Natural killer cell (primary cell): ENCODE measurements at regions not wholly inside any gene's neighbourhood (a gene's known extent, or its start where the extent isn't known, plus 50 kb on each side); places are given as distances from the start of the nearest gene placed in this dataset.
"Not testable (repeated sequence)": the region's sequence is repeated elsewhere in the genome, so short reads cannot be mapped to it uniquely, and the experiment has no call there.

Experiments
- ATAC-seq, 3 donors: fragments of 150-1000 bp in 2 of 3; fragments of 200-7000 bp in 1 of 3; cut with Tn5 transposase; 1 replicate in 1 of 3; 2 replicates in 2 of 3; pipeline ENCODE4 v1.10.0; 2021; ENCODE audit warnings: mild to moderate bottlenecking in 2 of 3, moderate library complexity in 2 of 3
- DNase-seq, 2 donors: peaks; one replicate each; pipeline versions ENCODE4 v3.0.0 to v3.0.0-alpha.2; 2013 to 2021; ENCODE audit warnings: mixed read lengths in 1 of 2
- H3K27ac ChIP-seq: one replicate; pipeline ENCODE4 v1.5.1; 2013; ENCODE audit warnings: mild to moderate bottlenecking, low read length
- H3K27me3 ChIP-seq: one replicate; pipeline ENCODE4 v1.6.1; 2013; ENCODE audit warnings: low read length; ENCODE audit not compliant: control insufficient read depth, insufficient read depth
- H3K36me3 ChIP-seq: one replicate; pipeline ENCODE4 v1.6.1; 2013; ENCODE audit warnings: low read length; ENCODE audit not compliant: control insufficient read depth, insufficient read depth
- H3K4me1 ChIP-seq: one replicate; pipeline ENCODE4 v1.6.1; 2013; ENCODE audit warnings: low read length; ENCODE audit not compliant: control insufficient read depth, insufficient read depth
- H3K4me3 ChIP-seq: one replicate; pipeline ENCODE4 v1.5.1; 2013; ENCODE audit warnings: low read length
- H3K9me3 ChIP-seq: one replicate; pipeline ENCODE4 v1.6.1; 2013; ENCODE audit warnings: low read length; ENCODE audit not compliant: control insufficient read depth, insufficient read depth
- H3K27ac Mint-ChIP-seq, 2 donors: one replicate each; pipeline ENCODE4 v1.8.0; 2022; ENCODE audit warnings: mild to moderate bottlenecking in 2 of 2, mixed read lengths in 2 of 2, moderate library complexity in 1 of 2
- H3K27me3 Mint-ChIP-seq, 2 donors: one replicate each; pipeline ENCODE4 v1.8.0; 2022; ENCODE audit warnings: low read depth in 2 of 2, mixed read lengths in 2 of 2
- H3K36me3 Mint-ChIP-seq: one replicate; pipeline ENCODE4 v1.8.0; 2022; ENCODE audit warnings: mixed read lengths
- H3K4me1 Mint-ChIP-seq, 2 donors: one replicate each; pipeline ENCODE4 v1.8.0; 2022; ENCODE audit warnings: mixed read lengths in 2 of 2
- H3K4me3 Mint-ChIP-seq: one replicate; pipeline ENCODE4 v1.8.0; 2022; ENCODE audit warnings: mild to moderate bottlenecking, moderate library complexity, mixed read lengths
- H3K9me3 Mint-ChIP-seq, 2 donors: one replicate each; pipeline ENCODE4 v1.8.0; 2022; ENCODE audit warnings: mixed read lengths in 2 of 2
- WGBS: methylation state at CpG from one replicate; pipeline ENCODE4 v1.1.7; 2013; ENCODE audit warnings: missing lambda C conversion rate; ENCODE audit not compliant: insufficient coverage; 5-methylcytosine and 5-hydroxymethylcytosine counted together
- intact Hi-C: fragments of 100-400 bp; cut with micrococcal nuclease; formaldehyde crosslinking; loops from one replicate; pipeline ENCODE4 v1.14.2; 2022
- TF ChIP-seq, protein P1 (sequence below): fragments of 200-600 bp; IDR thresholded peaks from one replicate; pipeline ENCODE4 v1.8.0; 2022; ENCODE audit warnings: antibody characterized with exemption

DNA sequence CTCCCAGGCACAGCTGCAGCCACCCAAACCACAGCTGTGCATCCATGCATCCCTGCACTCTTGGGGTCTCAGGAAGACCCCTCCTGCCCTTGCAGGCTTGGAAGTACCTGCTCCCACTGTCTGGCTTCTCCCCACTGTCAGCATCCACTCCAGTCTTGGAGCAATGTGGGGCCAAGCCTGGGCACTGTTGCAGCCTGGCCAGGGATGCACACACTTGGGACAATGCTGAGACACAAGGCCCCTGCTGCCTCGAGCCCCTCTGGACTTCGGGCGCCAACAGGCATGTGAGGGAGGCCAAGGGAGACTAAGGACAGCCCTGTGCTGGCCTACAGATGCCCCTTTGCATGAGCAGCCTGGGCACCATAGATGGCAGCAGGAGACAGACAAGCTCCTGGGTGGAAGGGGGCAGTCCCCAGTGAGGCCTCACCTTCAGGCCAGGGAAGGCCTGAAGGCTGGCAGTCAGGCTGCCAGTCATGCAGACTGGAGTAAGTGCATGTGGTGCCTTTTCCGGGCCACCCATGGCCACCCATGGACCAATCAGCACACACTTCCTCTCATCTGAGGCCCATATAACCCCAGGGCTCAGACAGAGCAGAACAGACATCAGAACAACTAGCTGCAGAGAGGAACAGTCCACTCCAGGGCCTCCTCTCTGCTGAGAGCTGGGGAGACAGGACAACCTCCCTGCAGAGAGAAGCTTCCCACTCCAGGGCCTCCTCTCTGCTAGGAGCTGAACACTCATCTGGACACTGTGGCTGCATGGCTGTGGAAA is 219.0 kb downstream of the VGLL3 start:
- Histone ChIP-seq H3K9me3 (no peaks in the 10 kb centered on the region), H3K4me1 (no peaks in the 10 kb centered on the region), H3K27me3 (no peaks in the 10 kb centered on the region), H3K4me3 (no peak overlapping the region), H3K36me3 (no peaks in the 10 kb centered on the region), H3K27ac (no peak overlapping the region)
- Mint-ChIP-seq H3K27me3 (no peaks in the 10 kb centered on the region), H3K4me1 (no peaks in the 10 kb centered on the region), H3K9me3 (no peaks in the 10 kb centered on the region), H3K36me3 (no peaks in the 10 kb centered on the region), H3K27ac (no peak overlapping the region), H3K4me3 (no peak overlapping the region)
- intact Hi-C loops = no loop called here
- ATAC-seq (no peak), DNase-seq (no peak)
- TF ChIP-seq, protein P1, sequence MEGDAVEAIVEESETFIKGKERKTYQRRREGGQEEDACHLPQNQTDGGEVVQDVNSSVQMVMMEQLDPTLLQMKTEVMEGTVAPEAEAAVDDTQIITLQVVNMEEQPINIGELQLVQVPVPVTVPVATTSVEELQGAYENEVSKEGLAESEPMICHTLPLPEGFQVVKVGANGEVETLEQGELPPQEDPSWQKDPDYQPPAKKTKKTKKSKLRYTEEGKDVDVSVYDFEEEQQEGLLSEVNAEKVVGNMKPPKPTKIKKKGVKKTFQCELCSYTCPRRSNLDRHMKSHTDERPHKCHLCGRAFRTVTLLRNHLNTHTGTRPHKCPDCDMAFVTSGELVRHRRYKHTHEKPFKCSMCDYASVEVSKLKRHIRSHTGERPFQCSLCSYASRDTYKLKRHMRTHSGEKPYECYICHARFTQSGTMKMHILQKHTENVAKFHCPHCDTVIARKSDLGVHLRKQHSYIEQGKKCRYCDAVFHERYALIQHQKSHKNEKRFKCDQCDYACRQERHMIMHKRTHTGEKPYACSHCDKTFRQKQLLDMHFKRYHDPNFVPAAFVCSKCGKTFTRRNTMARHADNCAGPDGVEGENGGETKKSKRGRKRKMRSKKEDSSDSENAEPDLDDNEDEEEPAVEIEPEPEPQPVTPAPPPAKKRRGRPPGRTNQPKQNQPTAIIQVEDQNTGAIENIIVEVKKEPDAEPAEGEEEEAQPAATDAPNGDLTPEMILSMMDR = no peak
- WGBS = 74% methylated on average over 4 of the region's 4 CpGs

DNA sequence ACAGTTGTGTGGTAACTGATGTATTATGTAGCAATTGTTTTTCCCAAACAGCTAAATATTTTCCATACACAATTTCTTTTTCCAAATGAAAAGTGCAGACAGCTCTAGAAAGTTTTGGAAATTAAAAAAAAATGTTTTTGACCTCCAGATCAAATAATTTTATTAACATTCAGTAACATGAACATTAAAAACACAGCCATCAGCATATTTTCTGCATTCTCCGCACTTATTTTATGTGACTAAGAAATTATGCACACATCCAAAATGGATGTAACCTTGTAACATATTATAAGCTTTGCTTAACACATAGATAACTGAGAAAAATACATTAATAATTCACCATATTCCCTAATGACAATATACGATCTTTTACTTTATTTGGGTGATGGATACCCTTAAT is 224.6 kb downstream of the VGLL3 start:
- Mint-ChIP-seq H3K27ac (no peak overlapping the region), H3K4me1 (no peaks in the 10 kb centered on the region), H3K9me3 (peaks cover 3 to 4% of the 10 kb centered on the region in 2 donors), H3K36me3 (no peaks in the 10 kb centered on the region), H3K27me3 (no peaks in the 10 kb centered on the region), H3K4me3 (no peak overlapping the region)
- no peak overlapping the region for H3K27ac ChIP-seq
- no peaks in the 10 kb centered on the region for H3K36me3 ChIP-seq
- no peaks in the 10 kb centered on the region for H3K9me3 ChIP-seq
- H3K4me1 ChIP-seq = no peaks in the 10 kb centered on the region
- WGBS = no CpG with 5 or more reads among the region's 2 CpGs
- ATAC-seq (no peak), DNase-seq (no peak)
- H3K27me3 ChIP-seq = no peaks in the 10 kb centered on the region
- intact Hi-C loops = no loop called here
- TF ChIP-seq, protein P1 = no peak
- H3K4me3 ChIP-seq = no peak overlapping the region

DNA sequence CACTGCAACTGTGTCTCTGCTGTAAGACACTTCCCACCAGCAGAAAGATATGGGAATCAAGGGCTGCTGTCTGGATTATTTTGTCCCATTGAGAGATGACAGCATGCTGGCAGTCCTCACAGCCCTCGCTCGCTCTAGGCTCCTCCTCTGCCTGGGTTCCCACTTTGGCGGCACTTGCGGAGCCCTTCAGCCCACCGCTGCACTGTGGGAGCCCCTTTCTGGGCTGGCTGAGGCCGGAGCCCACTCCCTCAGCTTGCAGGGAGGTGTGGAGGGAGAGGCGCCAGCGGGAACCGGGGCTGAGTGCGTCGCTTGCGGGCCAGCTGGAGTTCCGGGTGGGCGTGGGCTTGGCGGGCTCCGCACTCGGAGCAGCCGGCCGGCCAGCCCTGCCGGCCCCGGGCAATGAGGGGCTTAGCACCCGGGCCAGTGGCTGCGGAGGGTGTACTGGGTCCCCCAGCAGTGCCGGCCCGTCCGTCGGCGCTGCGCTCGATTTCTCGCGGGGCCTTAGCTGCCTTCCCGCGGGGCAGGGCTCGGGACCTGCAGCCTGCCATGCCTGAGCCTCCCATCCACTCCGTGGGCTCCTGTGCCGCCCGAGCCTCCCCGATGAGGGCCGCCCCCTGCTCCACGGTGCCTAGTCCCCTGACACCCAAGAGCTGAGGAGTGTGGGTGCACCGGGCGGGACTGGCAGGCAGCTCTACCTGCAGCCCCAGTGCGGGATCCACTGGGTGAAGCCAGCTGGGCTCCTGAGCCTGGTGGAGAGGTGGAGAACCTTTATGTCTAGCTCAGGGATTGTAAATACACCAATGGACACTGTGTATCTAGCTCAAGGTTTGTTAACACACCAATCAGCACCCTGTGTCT is 233.4 kb downstream of the VGLL3 start:
- Mint-ChIP-seq H3K9me3 (peaks cover 7 to 12% of the 10 kb centered on the region in 2 donors), H3K36me3 (peaks cover 17% of the 10 kb centered on the region)
- H3K27me3 ChIP-seq, H3K4me3 ChIP-seq, H3K36me3 ChIP-seq, intact Hi-C loops, H3K4me1 Mint-ChIP-seq, DNase-seq, H3K27ac ChIP-seq, H3K4me3 Mint-ChIP-seq, ATAC-seq, H3K4me1 ChIP-seq, H3K27me3 Mint-ChIP-seq, H3K27ac Mint-ChIP-seq, H3K9me3 ChIP-seq: not testable (repeated sequence)
- 95% methylated on average over 44 of the region's 44 CpGs for WGBS

DNA sequence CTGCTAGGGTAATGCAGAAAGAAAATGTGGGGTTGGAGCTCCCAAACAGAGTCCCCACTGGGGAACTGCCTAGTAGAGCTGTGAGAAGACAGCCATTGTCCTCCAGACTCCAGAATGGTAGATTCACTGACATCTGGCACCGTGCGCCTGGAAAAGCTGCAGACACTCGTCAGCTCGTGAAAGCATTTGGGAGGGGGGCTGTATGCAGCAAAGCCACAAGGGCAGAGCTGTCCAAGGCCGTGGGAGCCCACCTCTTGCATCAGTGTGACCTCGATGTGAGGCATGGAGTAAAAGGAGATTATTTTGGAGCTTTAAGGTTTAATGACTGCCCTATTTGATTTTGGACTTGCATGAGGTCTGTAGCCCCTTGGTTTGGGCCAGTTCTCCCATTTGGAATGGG is 242.9 kb downstream of the VGLL3 start:
- no peak for ATAC-seq
- no peaks in the 10 kb centered on the region for H3K36me3 ChIP-seq
- 73% methylated on average over 6 of the region's 6 CpGs for WGBS
- TF ChIP-seq, protein P1 = no peak
- no peaks in the 10 kb centered on the region for H3K9me3 ChIP-seq
- intact Hi-C loops = no loop called here
- no peaks in the 10 kb centered on the region for H3K4me1 ChIP-seq
- H3K4me3 Mint-ChIP-seq = no peak overlapping the region
- no peaks in the 10 kb centered on the region for H3K4me1 Mint-ChIP-seq
- H3K36me3 Mint-ChIP-seq = peaks cover 8% of the 10 kb centered on the region
- H3K27me3 Mint-ChIP-seq = no peaks in the 10 kb centered on the region
- no peaks in the 10 kb centered on the region for H3K27me3 ChIP-seq
- H3K4me3 ChIP-seq = no peak overlapping the region
- no peak for DNase-seq
- H3K27ac ChIP-seq = no peak overlapping the region
- no peak overlapping the region for H3K27ac Mint-ChIP-seq
- H3K9me3 Mint-ChIP-seq = peaks cover 15 to 20% of the 10 kb centered on the region in 2 donors
